ENCODE measurements at regions not wholly inside any gene's neighbourhood (a gene's known extent, or its start where the extent isn't known, plus 50 kb on each side); places are given as distances from the start of the nearest gene placed in this dataset.

DNA sequence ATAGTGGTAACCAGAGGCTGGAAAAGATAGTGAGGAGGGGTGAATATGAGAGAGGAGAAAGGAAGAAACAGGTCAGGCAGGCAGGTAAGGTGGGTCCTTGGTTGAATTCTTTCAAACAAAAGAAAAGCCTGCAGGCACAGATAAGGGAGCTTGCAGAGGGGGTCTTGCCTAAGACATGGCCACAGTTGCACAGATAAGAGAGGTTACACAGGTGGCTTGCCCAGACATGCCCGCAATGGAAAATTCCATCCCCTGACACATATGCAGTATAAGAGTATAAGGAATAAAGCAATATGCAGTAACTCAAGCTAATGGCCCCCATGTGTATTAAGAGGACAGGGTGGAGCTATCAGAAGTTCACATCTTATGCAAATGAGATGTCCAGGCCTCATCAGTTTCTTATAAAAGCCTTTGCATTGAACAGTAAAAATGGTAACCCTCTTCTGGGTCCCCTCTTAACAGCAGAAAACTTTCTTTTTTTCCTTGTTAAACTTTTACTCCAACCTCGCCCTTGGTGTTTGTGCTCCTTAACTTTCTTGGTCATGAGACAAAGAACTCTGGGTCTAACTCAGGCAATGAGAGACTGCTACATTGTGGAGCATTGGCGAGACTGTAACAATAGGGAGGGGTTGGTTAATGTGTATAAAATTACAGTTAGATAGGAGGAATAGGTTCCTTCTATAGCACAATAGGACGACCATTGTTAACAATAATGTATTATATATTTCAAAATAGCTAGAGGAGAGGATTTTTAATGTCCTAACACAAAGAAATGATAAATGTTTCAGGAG is 764.6 kb downstream of the TSN start:
- no peak for TF ChIP-seq POLR2A (IDR thresholded peaks at IDR 0.05)
- TF ChIP-seq, protein P1, sequence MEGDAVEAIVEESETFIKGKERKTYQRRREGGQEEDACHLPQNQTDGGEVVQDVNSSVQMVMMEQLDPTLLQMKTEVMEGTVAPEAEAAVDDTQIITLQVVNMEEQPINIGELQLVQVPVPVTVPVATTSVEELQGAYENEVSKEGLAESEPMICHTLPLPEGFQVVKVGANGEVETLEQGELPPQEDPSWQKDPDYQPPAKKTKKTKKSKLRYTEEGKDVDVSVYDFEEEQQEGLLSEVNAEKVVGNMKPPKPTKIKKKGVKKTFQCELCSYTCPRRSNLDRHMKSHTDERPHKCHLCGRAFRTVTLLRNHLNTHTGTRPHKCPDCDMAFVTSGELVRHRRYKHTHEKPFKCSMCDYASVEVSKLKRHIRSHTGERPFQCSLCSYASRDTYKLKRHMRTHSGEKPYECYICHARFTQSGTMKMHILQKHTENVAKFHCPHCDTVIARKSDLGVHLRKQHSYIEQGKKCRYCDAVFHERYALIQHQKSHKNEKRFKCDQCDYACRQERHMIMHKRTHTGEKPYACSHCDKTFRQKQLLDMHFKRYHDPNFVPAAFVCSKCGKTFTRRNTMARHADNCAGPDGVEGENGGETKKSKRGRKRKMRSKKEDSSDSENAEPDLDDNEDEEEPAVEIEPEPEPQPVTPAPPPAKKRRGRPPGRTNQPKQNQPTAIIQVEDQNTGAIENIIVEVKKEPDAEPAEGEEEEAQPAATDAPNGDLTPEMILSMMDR (IDR thresholded peaks at IDR 0.05) = no peak
- TF ChIP-seq POLR2AphosphoS5 (IDR thresholded peaks at IDR 0.05) = no peak
- TF ChIP-seq EP300 (IDR thresholded peaks at IDR 0.05) = no peak

All from gastroesophageal sphincter (tissue), 3 donors.